HG02973 (cell line): ENCODE measurements at regions not wholly inside any gene's neighbourhood (a gene's known extent, or its start where the extent isn't known, plus 50 kb on each side); places are given as distances from the start of the nearest gene placed in this dataset.

Experiments
- ATAC-seq: cut with Tn5 transposase; IDR thresholded peaks from one replicate; pipeline ENCODE4 v1.9.1; 2021; ENCODE audit warnings: moderate library complexity; ENCODE audit not compliant: unreplicated experiment

DNA sequence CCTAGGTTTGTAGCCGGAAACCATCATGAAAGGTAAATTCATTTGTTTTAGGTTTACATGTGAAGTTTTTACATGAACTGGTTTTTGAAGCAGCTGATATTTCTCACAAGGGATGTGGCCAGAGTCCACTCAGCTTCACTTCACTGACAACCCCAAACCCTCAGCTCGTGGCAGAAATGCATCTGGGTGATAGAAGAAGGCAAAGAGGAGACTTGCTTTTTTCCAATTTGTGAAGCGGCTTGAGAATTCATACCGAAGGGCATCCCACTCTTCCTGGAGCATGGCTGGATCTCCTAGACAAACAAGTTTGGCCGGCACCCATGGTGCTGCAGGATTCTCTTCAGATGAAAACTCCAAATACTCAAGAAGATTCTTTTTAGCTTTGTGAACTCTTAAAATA lies 392.8 kb upstream of the CNR1 start:
- no peak for ATAC-seq

- ATAC-seq: no peak
Observed at GRCh38 chr6:88556663-88557062, 390.5 kb upstream of the CNR1 start.

- ATAC-seq: no peak
Observed at GRCh38 chr6:88548891-88549505, 382.9 kb upstream of the CNR1 start.

DNA sequence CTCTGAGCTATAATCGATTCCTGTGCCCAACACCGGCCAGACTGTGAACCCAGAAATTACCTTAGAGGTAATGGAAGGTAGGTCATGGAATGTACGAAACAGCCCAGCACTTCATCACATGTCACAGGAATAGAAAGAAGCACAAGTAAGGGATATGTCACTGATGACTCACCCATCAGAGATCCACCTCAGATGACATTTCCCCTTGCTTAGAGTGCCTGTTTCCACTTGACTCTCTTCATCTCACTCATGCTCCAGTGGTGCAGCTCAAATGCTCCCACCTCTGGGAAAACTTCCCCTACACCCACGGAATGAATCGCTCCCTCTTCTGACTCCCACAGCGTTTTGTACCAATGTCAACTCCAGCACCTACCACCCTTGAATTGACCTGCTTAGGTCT lies 381.6 kb upstream of the CNR1 start:
- ATAC-seq: no peak

DNA sequence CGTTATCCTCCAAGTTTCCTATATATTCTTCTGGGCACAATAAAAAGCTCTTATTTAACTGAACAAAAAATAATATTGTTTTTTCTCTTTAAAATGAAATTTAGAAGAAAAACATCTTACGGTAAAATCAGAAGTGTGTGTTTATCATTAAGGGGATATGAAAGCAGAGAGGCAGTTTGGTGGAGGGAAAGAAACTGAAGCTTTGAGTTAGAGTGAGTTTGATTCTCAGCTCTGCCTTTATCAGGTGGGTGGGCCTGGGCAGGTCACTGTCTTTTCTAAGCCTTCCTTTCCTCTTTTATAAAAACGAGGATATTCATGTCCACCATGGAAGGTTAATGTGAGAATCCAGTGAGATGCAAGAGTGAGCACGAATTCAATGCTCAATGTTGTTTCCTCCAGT lies 379.8 kb upstream of the CNR1 start:
- no peak for ATAC-seq

DNA sequence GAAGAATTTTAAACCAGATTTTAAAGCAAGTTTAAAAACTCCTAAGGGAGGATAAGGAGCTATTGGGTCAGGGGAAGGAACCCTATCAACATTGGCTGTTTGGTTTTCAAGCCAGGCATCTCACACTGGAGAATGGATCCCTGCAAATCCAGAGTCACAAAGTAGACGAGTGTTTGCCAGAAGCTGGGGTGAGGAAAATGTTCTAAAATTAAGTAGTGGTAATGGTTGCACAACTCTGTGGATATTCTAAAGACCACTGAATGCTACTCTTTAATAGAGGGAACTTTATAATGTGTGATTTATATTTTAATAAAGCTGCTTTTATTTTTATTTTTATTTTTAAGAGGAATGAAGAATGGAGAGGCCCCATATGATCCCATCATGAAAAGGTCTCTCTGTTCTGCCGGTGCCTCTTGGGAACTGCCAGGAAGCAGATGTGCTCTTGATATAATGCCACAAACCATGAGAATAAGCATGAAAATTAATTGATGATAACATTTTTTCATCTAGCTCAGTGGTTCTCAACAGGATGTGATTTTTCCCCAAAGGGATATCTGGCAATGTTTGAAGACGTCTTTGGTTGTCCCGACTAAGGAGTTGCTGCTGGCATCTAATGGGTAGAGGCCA lies 379.0 kb upstream of the CNR1 start:
- ATAC-seq: no peak

DNA sequence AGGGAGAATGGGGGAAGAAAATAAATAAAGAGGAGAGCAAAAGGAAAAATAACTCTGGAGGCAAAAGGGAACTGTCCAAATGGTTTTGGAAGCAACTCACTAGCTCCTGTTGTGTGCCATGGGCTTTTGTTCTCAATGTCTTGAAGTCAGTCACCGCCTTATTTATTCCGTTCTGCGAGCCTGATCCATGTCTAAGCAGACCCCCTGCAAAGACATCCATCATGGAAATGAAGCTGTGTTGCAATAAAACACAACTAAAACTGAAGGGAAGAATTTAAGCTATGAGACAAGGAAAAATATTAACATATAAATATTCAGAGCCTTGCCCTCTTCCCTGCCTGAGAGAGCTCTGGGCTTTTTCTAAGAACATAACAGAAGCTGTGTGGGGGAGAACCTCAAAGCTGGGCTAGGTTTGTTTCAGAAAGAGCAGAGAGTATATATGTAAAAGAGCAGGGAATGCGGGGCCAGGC lies 373.2 kb upstream of the CNR1 start:
- no peak for ATAC-seq

- ATAC-seq: no peak
Observed at GRCh38 chr6:88538840-88539239, 372.7 kb upstream of the CNR1 start.

DNA sequence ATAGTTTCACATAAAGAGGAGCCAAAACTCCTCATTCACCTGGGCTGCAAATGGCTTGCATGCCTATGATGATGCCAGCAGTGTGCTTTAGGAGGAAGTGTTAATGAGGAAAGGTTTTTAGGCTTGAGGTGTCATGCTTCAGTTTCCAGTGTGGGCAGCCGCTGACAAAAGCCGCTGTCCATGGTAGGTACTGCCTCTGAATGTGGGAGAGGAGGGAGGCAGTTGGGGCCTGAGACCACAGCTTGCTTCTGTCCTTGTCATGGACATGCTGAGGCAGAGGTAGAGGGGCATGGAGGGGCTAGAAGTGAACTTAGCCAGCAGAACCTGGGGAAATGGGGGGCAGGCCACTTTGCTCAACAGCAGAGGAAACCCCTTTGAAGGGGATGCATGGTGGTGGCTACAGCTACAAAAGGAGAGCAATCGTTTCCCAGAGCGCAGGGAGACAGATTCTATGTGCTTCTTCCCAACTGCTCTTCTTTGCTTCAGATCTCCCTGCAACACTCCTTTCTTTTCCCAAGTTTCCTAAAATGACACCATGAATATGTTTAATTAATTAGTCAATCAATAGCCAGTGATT lies 372.1 kb upstream of the CNR1 start:
- ATAC-seq: no peak

- no peak for ATAC-seq
Observed at GRCh38 chr6:88536071-88536625, 370.0 kb upstream of the CNR1 start.

GRCh38 chr6:88535306-88535705 lies 369.2 kb upstream of the CNR1 start:
- ATAC-seq: no peak

GRCh38 chr6:88532241-88532860 lies 366.2 kb upstream of the CNR1 start:
- ATAC-seq: no peak

GRCh38 chr6:88529726-88530125 lies 363.6 kb upstream of the CNR1 start:
- no peak for ATAC-seq

DNA sequence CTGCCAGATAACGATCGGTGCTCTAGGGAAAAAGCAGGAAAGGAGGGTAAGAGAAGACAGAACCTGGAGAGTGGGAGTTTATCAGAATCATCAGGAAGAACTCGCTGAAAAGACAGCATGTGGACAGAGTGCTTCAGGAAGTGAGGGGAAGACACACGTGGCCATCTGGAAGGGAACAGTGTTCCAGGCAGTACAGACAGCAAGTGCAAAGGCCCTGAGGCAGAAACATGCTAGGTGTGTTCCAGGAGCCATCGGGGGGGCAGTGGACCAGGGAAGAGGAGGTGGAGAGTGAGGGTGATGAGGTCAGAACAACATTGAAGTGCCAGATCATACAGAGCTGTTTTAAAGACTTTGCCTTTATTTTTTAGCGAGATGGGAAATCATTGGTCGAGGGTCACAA lies 354.3 kb upstream of the CNR1 start:
- no peak for ATAC-seq

- ATAC-seq: no peak
Observed at GRCh38 chr6:88520017-88520338, 353.8 kb upstream of the CNR1 start.

- no peak for ATAC-seq
Observed at GRCh38 chr6:88519301-88520016, 353.3 kb upstream of the CNR1 start.

GRCh38 chr6:88517737-88518136 lies 351.6 kb upstream of the CNR1 start:
- ATAC-seq: no peak

GRCh38 chr6:88513920-88514319 lies 347.8 kb upstream of the CNR1 start:
- ATAC-seq: no peak

- no peak for ATAC-seq
Observed at GRCh38 chr6:88513471-88513870, 347.3 kb upstream of the CNR1 start.

DNA sequence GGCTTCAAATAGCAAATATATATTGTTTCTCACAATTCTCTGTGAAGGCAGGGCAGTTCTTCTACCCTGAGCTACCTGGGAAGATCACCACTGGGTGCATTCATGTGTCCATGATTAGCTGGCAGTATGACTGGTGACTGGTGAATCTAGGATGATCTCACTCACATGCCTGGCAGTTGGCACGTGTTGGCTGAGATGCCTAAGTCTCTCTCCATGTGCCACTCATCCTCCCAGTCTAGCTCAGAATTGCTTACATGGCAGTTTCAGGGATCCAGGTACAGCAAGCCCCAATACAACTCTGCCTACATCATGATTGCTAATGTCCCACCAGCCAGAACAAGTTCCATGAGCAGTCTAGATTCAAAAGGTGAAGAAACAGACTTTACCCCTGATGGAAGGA lies 346.8 kb upstream of the CNR1 start:
- no peak for ATAC-seq

GRCh38 chr6:88502391-88502790 lies 336.2 kb upstream of the CNR1 start:
- ATAC-seq: no peak
